ENCODE measurements at regions not wholly inside any gene's neighbourhood (a gene's known extent, or its start where the extent isn't known, plus 50 kb on each side); places are given as distances from the start of the nearest gene placed in this dataset.

- no peak for DNase-seq (ENCODE audit: extremely low read depth, low read depth)
- no peak for TF ChIP-seq CTCF (IDR thresholded peaks at IDR 0.05; ENCODE audit: low read depth, low read length)
These were observed 78.7 kb upstream of the RUNX1 start for GRCh38 chr21:35127851-35128250.

GRCh38 chr21:35127026-35127425, 77.9 kb upstream of the RUNX1 start:
- TF ChIP-seq CTCF (IDR thresholded peaks at IDR 0.05; ENCODE audit: low read depth, low read length), result no peak
- no peak for DNase-seq (ENCODE audit: extremely low read depth, low read depth)

- no peak for DNase-seq (ENCODE audit: extremely low read depth, low read depth)
- TF ChIP-seq CTCF (IDR thresholded peaks at IDR 0.05; ENCODE audit: low read depth, low read length), result no peak
These were observed 71.6 kb upstream of the RUNX1 start for GRCh38 chr21:35120631-35121180.

GRCh38 chr21:35119501-35120047, 70.5 kb upstream of the RUNX1 start:
- no peak for TF ChIP-seq CTCF (IDR thresholded peaks at IDR 0.05; ENCODE audit: low read depth, low read length)
- no peak for DNase-seq (ENCODE audit: extremely low read depth, low read depth)

GRCh38 chr21:35116777-35117176, 67.7 kb upstream of the RUNX1 start:
- no peak for DNase-seq (ENCODE audit: extremely low read depth, low read depth)
- TF ChIP-seq CTCF (IDR thresholded peaks at IDR 0.05; ENCODE audit: low read depth, low read length), result no peak

- DNase-seq (ENCODE audit: extremely low read depth, low read depth), result no peak
- no peak for TF ChIP-seq CTCF (IDR thresholded peaks at IDR 0.05; ENCODE audit: low read depth, low read length)
These were observed 64.0 kb upstream of the RUNX1 start for GRCh38 chr21:35113064-35113463.

GRCh38 chr21:35111321-35111930, 62.3 kb upstream of the RUNX1 start:
- TF ChIP-seq CTCF (IDR thresholded peaks at IDR 0.05; ENCODE audit: low read depth, low read length), result no peak
- DNase-seq (ENCODE audit: extremely low read depth, low read depth), result no peak

All from AG09319 (cell line).